Panc1 (cell line): ENCODE measurements at regions not wholly inside any gene's neighbourhood (a gene's known extent, or its start where the extent isn't known, plus 50 kb on each side); places are given as distances from the start of the nearest gene placed in this dataset.

ENCODE experiments used
- ATAC-seq: fragments of 200-7000 bp; cut with Tn5 transposase; 2 replicates; pipeline ENCODE4 v1.9.1; 2020; ENCODE audit warnings: mild to moderate bottlenecking, moderate library complexity
- BruUV-seq: library from RNA; stranded (reverse); fragments of 400-500 nt; replicated peaks from 2 replicates; lab custom pipeline; 2021; lab: Mats Ljungman, UMichigan
- CTCF ChIA-PET: fragments of 300-600 bp; sonication (Branson Sonifier 250); formaldehyde crosslinking; loops from one replicate; lab custom pipeline; 2022; ENCODE audit warnings: antibody characterized with exemption; lab: Charles Lee
- POLR2A ChIA-PET: fragments of 300-600 bp; sonication (Branson Sonifier 250); formaldehyde crosslinking; loops from one replicate; lab custom pipeline; 2022; ENCODE audit warnings: antibody characterized with exemption; lab: Charles Lee
- DNase-seq: peaks from one replicate; pipeline ENCODE4 v3.0.0-alpha.2; 2010; ENCODE audit warnings: low read depth, low spot score
- H3K27ac ChIP-seq: 2 replicates; pipeline ENCODE4 v1.5.1; 2011; ENCODE audit warnings: mild to moderate bottlenecking, low read length, inconsistent platforms
- H3K27me3 ChIP-seq: fragments of 200-500 bp; sonication (Bioruptor generic); 2 replicates; pipeline ENCODE4 v1.6.0; 2014; ENCODE audit warnings: low read length, inconsistent platforms; ENCODE audit not compliant: control insufficient read depth, insufficient read depth
- H3K36me3 ChIP-seq: fragments of 200-500 bp; sonication (Bioruptor generic); 2 replicates; pipeline ENCODE4 v1.5.1; 2014; ENCODE audit warnings: inconsistent platforms, mild to moderate bottlenecking, low read length, moderate library complexity; ENCODE audit not compliant: control insufficient read depth, insufficient read depth
- H3K4me1 ChIP-seq: 2 replicates; pipeline ENCODE4 v1.5.1; 2011; ENCODE audit warnings: inconsistent platforms, mild to moderate bottlenecking, low read length, moderate library complexity; ENCODE audit not compliant: control insufficient read depth, insufficient read depth
- H3K4me3 ChIP-seq, 2 experiments: 2 replicates each; pipeline ENCODE4 v1.5.1; 2011 to 2012; ENCODE audit warnings: low read depth in 2 of 2, low read length in 2 of 2, mild to moderate bottlenecking in 2 of 2, inconsistent platforms in 1 of 2, moderate library complexity in 1 of 2
- H3K9me3 ChIP-seq: fragments of 200-500 bp; sonication (Bioruptor generic); 2 replicates; pipeline ENCODE4 v1.5.1; 2014; ENCODE audit warnings: low read depth, mild to moderate bottlenecking, inconsistent platforms, low read length, moderate library complexity; ENCODE audit not compliant: control insufficient read depth, insufficient read depth
- POLR2AphosphoS5 ChIP-seq: IDR thresholded peaks from 2 replicates; pipeline ENCODE4 v1.6.1; 2012; ENCODE audit warnings: mild to moderate bottlenecking, low read depth, low read length, moderate library complexity
- SIN3A ChIP-seq: IDR thresholded peaks from 2 replicates; pipeline ENCODE4 v1.6.1; 2012; ENCODE audit warnings: low read depth, mild to moderate bottlenecking, low read length, moderate library complexity, borderline replicate concordance; ENCODE audit not compliant: insufficient read depth
- TCF7L2 ChIP-seq: IDR thresholded peaks from 2 replicates; pipeline ENCODE4 v1.6.1; 2011; ENCODE audit warnings: mild to moderate bottlenecking, low read depth, low read length, inconsistent platforms
- in situ Hi-C: cut with HindIII; loops from 2 replicates; pipeline ENCODE4 v1.10.0; 2016; ENCODE audit warnings: low sequenced_read_pairs, low pct_unique_long_range_greater_than_20kb
- intact Hi-C: fragments of 100-400 bp; cut with micrococcal nuclease; formaldehyde crosslinking; loops from one replicate; pipeline ENCODE4 v1.10.0; 2022; ENCODE audit not compliant: unreplicated experiment
- TF ChIP-seq, protein P1 (sequence below): fragments of 450-650 bp; IDR thresholded peaks from 2 replicates; pipeline ENCODE4 v1.5.1; 2017; ENCODE audit warnings: mild to moderate bottlenecking
- TF ChIP-seq, protein P2 (sequence below), 2 experiments: IDR thresholded peaks; 2 replicates each; pipeline ENCODE4 v1.6.1; 2011 to 2012; ENCODE audit warnings: low read depth in 2 of 2, control low read depth in 1 of 2, low read length in 1 of 2, mild to moderate bottlenecking in 1 of 2, moderate library complexity in 1 of 2; ENCODE audit not compliant: insufficient read depth in 1 of 2

DNA sequence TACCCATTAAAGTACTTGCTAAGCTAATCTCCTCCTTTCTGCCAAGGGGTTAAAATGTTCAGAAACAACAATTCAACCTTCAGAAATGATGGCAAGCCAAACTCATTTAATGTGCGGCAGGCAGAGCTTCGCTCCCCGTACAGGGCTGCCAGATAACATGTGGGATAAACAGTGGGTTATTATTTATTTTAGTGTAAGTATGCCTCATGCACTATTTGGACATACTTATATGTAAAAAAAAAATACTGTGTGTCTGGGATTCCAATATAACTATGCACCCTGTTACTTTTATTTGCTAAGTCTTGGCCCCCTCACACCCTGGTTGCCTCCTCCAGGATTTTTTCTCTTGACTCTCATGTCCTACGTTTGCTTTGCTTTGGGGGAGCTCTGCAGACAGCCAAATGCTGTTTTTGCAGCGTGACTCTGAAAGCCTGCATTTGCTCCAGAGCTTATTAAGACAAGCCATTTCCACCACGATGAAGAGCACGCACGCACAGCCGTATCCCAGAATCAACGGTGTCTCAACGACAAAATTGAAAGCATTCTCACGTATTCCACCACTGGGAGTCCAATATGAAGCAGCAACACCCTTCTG is 86.5 kb upstream of the SHANK2 start:
- ChIA-PET POLR2A (no interaction called here), CTCF (no interaction called here)
- H3K9me3 ChIP-seq, result no peaks in the 10 kb centered on the region
- H3K27ac ChIP-seq, result no peak overlapping the region
- BruUV-seq, result no TSS peak
- no peaks in the 10 kb centered on the region for H3K4me1 ChIP-seq
- H3K36me3 ChIP-seq, result no peaks in the 10 kb centered on the region
- TF ChIP-seq TCF7L2 (no peak), SIN3A (no peak)
- TF ChIP-seq, protein P1, sequence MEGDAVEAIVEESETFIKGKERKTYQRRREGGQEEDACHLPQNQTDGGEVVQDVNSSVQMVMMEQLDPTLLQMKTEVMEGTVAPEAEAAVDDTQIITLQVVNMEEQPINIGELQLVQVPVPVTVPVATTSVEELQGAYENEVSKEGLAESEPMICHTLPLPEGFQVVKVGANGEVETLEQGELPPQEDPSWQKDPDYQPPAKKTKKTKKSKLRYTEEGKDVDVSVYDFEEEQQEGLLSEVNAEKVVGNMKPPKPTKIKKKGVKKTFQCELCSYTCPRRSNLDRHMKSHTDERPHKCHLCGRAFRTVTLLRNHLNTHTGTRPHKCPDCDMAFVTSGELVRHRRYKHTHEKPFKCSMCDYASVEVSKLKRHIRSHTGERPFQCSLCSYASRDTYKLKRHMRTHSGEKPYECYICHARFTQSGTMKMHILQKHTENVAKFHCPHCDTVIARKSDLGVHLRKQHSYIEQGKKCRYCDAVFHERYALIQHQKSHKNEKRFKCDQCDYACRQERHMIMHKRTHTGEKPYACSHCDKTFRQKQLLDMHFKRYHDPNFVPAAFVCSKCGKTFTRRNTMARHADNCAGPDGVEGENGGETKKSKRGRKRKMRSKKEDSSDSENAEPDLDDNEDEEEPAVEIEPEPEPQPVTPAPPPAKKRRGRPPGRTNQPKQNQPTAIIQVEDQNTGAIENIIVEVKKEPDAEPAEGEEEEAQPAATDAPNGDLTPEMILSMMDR, result no peak
- TF ChIP-seq, protein P2, sequence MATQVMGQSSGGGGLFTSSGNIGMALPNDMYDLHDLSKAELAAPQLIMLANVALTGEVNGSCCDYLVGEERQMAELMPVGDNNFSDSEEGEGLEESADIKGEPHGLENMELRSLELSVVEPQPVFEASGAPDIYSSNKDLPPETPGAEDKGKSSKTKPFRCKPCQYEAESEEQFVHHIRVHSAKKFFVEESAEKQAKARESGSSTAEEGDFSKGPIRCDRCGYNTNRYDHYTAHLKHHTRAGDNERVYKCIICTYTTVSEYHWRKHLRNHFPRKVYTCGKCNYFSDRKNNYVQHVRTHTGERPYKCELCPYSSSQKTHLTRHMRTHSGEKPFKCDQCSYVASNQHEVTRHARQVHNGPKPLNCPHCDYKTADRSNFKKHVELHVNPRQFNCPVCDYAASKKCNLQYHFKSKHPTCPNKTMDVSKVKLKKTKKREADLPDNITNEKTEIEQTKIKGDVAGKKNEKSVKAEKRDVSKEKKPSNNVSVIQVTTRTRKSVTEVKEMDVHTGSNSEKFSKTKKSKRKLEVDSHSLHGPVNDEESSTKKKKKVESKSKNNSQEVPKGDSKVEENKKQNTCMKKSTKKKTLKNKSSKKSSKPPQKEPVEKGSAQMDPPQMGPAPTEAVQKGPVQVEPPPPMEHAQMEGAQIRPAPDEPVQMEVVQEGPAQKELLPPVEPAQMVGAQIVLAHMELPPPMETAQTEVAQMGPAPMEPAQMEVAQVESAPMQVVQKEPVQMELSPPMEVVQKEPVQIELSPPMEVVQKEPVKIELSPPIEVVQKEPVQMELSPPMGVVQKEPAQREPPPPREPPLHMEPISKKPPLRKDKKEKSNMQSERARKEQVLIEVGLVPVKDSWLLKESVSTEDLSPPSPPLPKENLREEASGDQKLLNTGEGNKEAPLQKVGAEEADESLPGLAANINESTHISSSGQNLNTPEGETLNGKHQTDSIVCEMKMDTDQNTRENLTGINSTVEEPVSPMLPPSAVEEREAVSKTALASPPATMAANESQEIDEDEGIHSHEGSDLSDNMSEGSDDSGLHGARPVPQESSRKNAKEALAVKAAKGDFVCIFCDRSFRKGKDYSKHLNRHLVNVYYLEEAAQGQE (IDR thresholded peaks at IDR 0.05; ENCODE audit: insufficient read depth in 1 of 2, low read depth in 2 of 2, low read length in 1 of 2), result no peak
- DNase-seq, result no peak
- peaks cover 2% of the 10 kb centered on the region; the same call in 1 of the 2 replicates for H3K27me3 ChIP-seq
- intact Hi-C loops (no loop called here), in situ Hi-C loops (no loop called here)
- no peak for ATAC-seq
- no peak overlapping the region for H3K4me3 ChIP-seq

DNA sequence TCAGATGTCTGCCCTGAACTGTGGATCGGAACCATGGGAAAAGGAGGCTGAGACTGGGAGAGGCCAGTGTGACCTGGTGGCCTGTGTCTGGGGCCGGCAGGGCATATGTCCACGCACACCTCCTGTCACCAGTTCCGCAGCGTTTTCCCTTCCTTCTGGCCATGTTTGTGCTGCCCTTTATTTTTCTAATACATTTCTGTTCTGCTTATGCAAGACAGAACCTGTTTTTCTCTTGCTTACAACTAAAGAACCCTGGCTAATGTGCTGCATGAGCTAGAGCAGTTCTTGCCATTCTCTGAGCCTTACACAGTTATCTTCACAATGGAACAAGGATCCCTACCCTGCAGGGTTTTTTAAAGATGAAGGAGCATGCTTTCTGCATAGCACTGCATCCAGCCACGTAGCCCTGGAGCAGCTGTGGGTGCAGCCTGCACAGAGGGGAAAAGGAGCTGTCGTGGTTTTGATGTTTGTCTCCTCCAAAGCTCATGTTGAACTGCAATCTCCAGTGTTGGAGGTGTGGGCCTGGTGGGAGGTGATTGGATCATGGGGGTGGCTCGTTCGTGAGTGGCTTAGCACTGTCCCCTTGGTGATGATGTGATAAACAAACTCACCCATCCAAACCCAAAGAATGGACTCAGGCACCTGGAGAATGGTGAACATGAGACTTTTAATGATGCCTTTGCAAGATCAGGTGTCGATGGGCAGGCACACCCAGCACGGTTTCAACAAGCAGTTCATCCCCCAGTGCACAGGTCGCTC is 84.8 kb upstream of the SHANK2 start:
- Histone ChIP-seq H3K4me1 (no peaks in the 10 kb centered on the region), H3K27ac (no peak overlapping the region), H3K4me3 (no peak overlapping the region), H3K36me3 (no peaks in the 10 kb centered on the region), H3K27me3 (peaks cover 2% of the 10 kb centered on the region; the same call in 1 of the 2 replicates), H3K9me3 (no peaks in the 10 kb centered on the region)
- no TSS peak for BruUV-seq
- POLR2A ChIA-PET, result no interaction called here
- TF ChIP-seq, protein P2 (IDR thresholded peaks at IDR 0.05; ENCODE audit: insufficient read depth in 1 of 2, low read depth in 2 of 2, low read length in 1 of 2), result no peak
- no peak for TF ChIP-seq TCF7L2
- TF ChIP-seq, protein P1, result no peak
- no peak for TF ChIP-seq SIN3A
- TF ChIP-seq POLR2AphosphoS5, result no peak
- DNase-seq, result no peak
- intact Hi-C loops, result no loop called here
- in situ Hi-C loops, result no loop called here
- CTCF ChIA-PET, result interaction anchor here (0.7 kb wide), 1 partner anchor 113 kb away, joined by 3 read pairs; no protein-coding TSS in a partner anchor
- ATAC-seq, result no peak
